HT-29 (cell line): ENCODE measurements at regions not wholly inside any gene's neighbourhood (a gene's known extent, or its start where the extent isn't known, plus 50 kb on each side); places are given as distances from the start of the nearest gene placed in this dataset.

Source experiments
- DNase-seq: peaks from one replicate; pipeline ENCODE4 v3.0.0-alpha.2; 2015; ENCODE audit warnings: low spot score

GRCh38 chr2:220212296-220213080, 585.1 kb downstream of the SLC4A3 start:
- no peak for DNase-seq

GRCh38 chr2:220215785-220216184, 588.4 kb downstream of the SLC4A3 start:
- no peak for DNase-seq

DNA sequence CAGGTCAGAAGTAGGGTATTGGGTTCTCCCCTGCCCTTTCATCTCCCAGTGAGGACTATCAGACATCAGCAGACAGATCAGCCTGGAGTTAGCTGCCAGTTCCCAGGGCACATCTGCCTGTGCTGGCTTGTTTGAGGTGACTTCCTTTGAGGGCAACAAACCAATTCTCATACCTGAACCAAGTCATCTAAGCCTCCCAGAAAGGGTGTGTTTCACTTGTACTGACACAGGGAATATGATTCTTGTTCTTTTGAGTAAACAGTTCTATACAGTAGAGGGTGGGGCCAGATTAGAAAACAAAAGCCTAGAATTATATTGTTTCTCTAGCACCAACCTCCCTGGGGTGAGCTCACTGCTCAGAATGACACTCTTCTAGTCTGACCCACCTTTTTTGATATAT, 591.9 kb downstream of the SLC4A3 start:
- DNase-seq, result peak; percentile 19

DNA sequence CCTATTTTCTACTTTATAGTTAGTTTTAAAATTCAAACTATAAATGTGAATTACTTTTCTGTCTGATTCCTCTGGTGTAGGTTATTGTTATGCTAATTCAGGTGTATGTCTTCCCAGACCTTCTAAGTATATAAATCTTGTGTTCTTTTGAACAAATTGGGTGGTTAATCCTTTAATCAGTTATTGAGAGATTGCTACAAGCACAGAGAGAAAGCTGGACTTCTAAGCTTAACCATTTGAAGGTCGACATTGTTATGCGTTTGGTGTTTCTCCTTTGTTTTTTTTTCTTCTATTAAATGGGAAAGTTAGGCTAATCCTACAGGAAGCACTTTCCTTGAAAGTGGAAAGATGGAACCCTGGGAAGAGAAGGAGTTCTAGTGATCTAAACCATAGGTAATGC, 592.6 kb downstream of the SLC4A3 start:
- no peak for DNase-seq

- DNase-seq, result no peak
Measured at GRCh38 chr2:220221992-220222391, 594.6 kb downstream of the SLC4A3 start.

DNA sequence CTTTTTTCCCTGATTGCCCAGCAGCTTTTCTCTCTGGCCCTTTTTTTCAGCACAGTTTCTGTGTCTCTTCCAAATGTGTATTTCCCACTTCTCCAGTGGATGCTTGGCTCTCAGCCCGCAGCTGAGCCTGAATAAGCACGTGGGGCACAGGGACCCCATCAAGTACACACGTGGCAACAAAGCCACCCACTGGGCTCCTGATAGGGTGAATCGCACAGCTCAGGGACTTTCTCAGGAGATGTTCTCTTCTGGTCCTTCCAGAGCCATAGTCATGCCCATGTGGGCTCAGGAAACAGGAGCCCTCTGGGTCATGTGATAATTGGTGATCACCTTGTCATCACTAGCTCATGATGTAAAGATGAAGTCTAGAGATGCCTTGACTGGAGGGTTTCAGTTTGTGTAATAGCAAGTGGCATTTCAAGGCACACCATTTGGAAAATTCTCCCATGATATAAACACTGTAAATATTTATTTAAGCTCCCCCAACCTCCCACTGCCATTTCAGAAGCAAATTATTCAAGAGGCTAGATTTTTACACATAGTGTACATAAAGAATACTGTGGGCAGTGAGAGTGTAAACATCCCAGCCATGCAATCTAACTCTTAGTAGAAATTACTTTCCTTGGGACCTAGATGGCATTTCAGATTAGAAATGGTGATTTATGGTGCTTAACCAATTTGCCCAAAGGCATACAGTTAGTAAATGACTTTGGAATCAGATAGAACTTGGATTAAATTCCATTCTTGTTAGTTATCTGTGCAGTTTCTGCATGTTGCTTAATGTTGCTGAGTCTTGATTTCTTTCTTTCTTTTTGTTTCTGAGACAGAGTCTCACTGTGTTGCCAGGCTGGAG, 597.5 kb downstream of the SLC4A3 start:
- peak; percentile 44 for DNase-seq

GRCh38 chr2:220226076-220226475, 598.6 kb downstream of the SLC4A3 start:
- no peak for DNase-seq

DNA sequence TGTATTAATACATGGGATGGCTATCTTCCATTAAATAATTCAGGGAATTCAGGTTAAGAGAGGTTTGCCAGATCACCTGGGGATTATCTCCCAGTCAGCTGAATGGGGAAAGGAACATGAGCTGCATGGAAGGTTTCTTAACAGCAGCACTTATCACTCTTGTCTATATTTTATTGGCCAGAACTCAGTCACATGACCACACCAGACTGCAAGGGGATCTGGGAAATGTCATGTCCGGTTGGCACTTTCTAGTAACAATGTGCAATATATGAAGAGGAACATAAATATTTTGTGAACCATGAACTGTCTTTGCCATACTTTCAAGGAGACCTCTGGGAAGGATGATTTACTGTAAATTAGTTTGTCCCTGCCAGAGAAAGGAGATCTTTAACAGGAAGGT, 599.1 kb downstream of the SLC4A3 start:
- DNase-seq, result no peak

DNA sequence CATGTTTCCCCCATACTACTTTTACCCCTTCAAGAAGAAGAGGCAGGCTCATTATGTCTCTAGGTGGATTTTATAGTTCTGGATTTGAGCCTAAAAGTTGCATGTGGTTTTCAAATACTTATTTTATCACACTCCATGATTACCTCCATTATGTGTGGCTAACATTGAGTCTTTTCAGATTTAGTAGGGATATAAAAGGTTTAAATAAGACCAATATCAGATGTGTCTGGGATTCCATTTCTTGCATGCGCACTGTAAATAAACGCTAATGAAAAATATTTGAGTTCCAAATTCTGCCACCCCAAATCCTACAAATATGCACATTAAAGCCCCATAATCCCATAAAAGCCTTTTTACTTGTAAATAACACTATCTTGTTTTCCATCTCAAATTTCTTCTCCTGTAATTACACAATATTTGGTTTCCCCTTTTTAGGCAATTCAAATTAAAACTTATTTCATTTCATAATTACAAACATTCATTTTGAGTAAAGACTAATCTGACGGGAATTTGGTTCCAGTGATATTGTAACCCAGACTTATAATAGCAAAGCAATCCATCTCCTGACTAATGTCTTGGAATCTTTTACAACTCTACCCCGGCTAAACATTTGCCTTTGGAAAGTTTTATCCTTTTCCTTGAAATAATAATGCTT, 600.0 kb downstream of the SLC4A3 start:
- no peak for DNase-seq

DNA sequence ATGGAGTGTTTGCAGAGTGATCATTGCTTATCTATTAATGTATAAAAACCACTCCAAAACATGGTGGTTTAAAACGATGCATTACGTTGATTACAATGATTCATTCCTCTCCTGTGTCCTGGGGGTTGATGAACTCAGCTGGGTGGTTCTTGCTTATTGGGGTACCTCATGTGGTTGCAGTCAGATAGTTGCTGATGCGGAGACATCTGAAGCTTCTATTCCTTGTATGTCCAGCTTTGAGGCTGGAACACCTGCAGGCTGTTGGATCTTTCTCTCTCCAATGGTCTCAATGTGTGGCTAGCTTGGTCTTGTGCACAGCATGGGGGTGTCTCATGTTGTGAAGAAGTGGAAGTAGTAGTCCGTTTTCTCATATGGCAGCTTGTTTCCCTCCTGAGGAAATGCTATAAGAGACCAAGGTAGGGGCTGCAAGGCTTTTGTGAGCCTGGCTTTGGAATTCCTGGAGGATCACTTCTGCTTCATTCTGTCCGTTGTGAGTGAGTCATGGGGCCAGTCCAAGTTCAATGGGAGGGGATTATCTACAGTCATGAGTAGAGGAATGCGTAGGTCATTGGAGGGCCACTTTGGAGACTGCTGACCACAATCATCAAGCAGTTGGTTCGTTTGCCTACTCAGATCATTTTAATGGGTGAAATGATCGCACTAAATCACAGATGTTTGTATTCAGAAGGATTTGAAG, 601.0 kb downstream of the SLC4A3 start:
- DNase-seq, result peak; percentile 93

- DNase-seq, result no peak
Measured at GRCh38 chr2:220240641-220241040, 613.2 kb downstream of the SLC4A3 start.

- no peak for DNase-seq
Measured at GRCh38 chr2:220241423-220241822, 614.0 kb downstream of the SLC4A3 start.

DNA sequence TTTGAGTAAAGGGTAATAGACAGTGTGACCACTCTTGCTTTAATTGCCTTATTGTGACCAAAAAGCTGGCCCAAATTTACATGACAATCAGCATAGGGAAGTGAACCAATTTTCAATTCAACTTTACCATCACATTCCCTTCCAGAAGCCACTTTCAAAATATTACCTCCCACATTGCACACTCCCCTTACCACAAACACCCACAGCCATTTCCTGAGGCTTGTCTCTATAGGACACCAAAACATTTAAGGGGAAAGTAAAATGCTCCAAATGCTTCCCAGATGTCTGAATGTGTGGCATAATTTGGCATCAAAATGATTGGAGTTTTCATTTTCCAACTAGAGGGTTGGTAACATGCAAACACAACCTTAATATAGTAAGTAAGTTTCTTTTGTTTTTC, 616.1 kb downstream of the SLC4A3 start:
- no peak for DNase-seq

- no peak for DNase-seq
Measured at GRCh38 chr2:220246386-220246785, 619.0 kb downstream of the SLC4A3 start.

DNA sequence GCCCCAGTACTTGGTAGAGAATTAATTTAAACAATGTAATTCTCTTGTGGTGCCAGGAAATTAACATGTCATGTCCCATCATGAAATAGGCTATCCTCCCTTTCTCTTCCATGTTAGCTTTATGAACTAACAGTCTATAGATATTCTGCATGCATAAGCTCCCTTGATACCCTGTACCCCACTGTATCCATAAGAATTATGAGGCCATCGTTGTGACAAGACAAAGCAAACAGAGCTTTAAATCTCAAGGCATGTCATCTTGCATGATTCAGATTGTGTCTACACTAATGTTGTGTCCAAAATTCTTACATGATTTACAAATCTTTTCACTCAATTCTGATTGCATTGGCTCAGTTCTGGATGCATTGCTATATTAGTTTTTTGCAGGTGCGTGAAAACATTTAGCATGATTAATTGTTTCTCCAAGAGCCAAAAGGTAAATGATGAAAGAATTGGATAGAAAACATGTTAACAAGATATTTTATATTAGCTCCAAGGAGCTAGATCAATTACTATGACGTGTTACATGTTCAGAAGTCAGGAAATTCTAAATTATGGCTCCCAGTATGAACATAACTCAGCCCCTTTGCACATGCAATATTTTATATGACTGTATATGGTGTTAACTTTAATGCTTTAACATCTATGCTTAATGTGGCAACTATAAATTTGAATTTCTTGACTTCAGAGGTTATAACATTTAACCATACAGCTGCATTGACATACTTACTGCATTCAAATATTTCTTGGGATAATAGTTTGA, 620.3 kb downstream of the SLC4A3 start:
- no peak for DNase-seq

DNA sequence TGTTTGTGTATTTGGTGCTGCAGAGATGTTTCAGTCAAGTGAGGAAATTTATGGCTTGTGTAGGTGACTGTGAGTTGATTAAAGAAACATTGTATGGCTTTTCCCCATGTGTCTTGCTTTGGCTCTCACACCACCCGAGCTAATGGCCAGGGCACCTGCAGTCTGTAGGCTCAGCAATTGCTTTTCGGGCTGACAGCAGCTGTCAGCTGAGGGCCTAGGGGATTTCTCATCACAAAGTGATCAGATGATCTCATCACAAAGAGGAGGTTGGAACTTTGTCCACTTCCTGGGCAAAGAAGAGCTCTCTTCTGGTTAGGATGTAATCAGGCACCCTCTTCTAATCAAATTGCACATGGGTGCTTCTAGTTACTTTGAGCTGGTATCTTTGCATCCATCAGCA, 632.2 kb downstream of the SLC4A3 start:
- no peak for DNase-seq

DNA sequence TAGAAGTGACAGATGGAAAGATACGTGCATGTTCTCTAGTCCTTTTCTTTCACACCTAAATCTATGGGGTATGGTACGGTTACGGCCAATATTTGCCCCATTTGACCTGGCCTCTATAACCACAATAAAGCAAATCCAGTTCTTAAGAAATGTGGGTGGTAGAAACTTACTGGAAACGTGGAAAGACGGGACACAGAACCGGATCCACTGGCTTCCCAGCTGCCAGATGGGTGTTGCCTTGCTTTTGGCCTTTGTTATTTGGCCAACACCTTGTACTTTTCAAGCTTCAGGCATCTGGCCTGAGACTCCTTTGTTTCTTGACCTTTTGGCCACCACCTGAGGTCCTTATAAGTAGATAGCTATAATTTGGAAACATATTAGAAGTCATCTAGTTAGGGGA, 635.9 kb downstream of the SLC4A3 start:
- no peak for DNase-seq

- no peak for DNase-seq
Measured at GRCh38 chr2:220269367-220269766, 641.9 kb downstream of the SLC4A3 start.

DNA sequence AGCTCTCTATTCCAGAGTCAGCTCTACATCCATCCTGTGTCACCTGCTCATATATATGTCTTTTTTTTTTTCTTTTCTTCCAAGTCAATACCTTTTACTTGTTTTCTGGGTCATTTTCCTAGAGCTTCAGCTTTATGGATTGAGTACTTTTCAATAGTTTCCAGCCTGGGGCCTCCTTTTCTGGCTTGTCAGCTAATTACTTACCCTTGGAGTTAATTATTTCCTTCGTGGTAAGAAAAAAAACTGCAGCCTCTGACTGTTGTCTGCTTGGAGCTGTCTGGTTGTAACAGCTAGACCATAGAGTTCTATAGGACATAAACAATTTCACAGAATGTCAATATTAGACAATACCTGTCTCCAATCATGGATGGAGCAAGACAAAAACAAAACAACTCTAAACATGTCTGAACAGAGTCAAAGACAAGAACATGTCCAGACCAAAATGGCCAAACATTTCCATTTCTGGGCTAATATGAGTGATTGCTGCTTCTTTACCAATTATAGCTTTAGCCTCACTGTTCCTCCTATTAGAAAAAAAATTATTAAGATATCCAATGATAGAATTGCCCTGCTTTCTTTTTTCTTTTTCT, 643.1 kb downstream of the SLC4A3 start:
- DNase-seq, result peak; percentile 9

DNA sequence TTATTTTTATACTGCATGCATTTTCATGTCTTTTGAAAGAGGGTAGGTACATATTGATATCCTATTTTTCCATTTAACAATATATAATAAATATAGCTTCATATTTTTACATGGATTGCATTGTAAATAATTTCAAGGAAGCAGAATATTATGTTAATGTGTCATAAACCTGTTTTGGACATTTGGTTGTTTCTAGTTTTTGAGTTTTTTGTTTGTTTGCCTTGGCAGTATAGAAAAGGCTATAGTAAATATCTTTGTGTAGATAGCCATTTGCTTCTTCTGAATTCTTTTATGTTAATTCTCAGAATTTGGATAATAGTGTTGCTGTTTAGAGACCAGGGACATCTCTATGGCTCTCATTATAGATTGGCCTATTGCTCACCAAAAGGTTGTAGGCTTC, 645.2 kb downstream of the SLC4A3 start:
- DNase-seq, result no peak

DNA sequence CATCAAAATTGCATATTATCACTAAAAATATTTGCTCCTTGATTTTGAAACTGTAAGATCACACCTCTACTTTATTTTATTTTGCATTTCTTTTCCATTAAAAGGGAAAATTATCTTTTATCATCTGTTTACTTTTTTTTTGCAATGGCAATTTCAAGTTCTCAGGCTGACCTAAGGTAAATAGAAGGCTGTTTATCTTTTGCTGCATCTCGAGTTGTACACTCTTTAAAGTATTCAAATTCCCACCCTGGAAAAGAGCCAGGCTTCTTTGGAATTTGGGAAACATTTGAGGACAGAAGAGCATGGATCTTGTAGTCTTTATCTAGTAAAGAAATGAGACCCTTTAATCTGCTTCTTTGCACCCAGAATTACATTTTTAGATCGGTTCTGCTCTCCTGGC, 645.7 kb downstream of the SLC4A3 start:
- no peak for DNase-seq
